CD8-positive, alpha-beta memory T cell (primary cell): ENCODE measurements at regions not wholly inside any gene's neighbourhood (a gene's known extent, or its start where the extent isn't known, plus 50 kb on each side); places are given as distances from the start of the nearest gene placed in this dataset.

Experiments used
- CTCF ChIA-PET: fragments of 350-600 bp; sonication (Branson Sonifier 250); formaldehyde crosslinking; loops from one replicate; lab custom pipeline; 2021; ENCODE audit warnings: antibody characterized with exemption; lab: Charles Lee
- POLR2A ChIA-PET: fragments of 350-600 bp; sonication (Branson Sonifier 250); formaldehyde crosslinking; loops from one replicate; lab custom pipeline; 2021; ENCODE audit warnings: antibody characterized with exemption; lab: Charles Lee
- DNase-seq, 5 donors: peaks; one replicate each; pipeline versions ENCODE4 v3.0.0 to v3.0.0-alpha.2; 2020 to 2022; ENCODE audit warnings: mixed read lengths in 1 of 5
- H3K27ac ChIP-seq: one replicate; pipeline ENCODE4 v1.7.0; 2013; ENCODE audit warnings: low read depth, mild to moderate bottlenecking, low read length, moderate library complexity
- H3K27me3 ChIP-seq: 2 replicates; pipeline ENCODE4 v1.7.0; 2013; ENCODE audit warnings: low read length, mild to moderate bottlenecking; ENCODE audit not compliant: insufficient read depth, poor library complexity, severe bottlenecking
- H3K36me3 ChIP-seq: 2 replicates; pipeline ENCODE4 v1.7.0; 2013; ENCODE audit warnings: mild to moderate bottlenecking, low read length, moderate library complexity; ENCODE audit not compliant: insufficient read depth
- H3K4me1 ChIP-seq: 2 replicates; pipeline ENCODE4 v1.7.0; 2013; ENCODE audit warnings: mild to moderate bottlenecking, low read length, moderate library complexity; ENCODE audit not compliant: insufficient read depth
- H3K4me3 ChIP-seq: 2 replicates; pipeline ENCODE4 v1.7.0; 2013; ENCODE audit warnings: mild to moderate bottlenecking, low read length
- H3K9me3 ChIP-seq: 2 replicates; pipeline ENCODE4 v1.7.0; 2013; ENCODE audit warnings: mild to moderate bottlenecking, low read length
- H3K27ac Mint-ChIP-seq, 8 donors: one replicate each; pipeline ENCODE4 v1.8.0; 2020 to 2021; ENCODE audit warnings: mixed read lengths in 8 of 8, mild to moderate bottlenecking in 6 of 8, inconsistent platforms in 3 of 8, moderate library complexity in 3 of 8
- H3K27me3 Mint-ChIP-seq, 2 donors: one replicate each; pipeline ENCODE4 v1.8.0; 2020 to 2021; ENCODE audit warnings: mixed read lengths in 2 of 2, mild to moderate bottlenecking in 1 of 2, moderate library complexity in 1 of 2
- H3K36me3 Mint-ChIP-seq, 3 donors: one replicate each; pipeline ENCODE4 v1.8.0; 2020 to 2021; ENCODE audit warnings: mixed read lengths in 3 of 3, inconsistent platforms in 1 of 3, mild to moderate bottlenecking in 1 of 3
- H3K4me1 Mint-ChIP-seq, 3 donors: one replicate each; pipeline ENCODE4 v1.8.0; 2020 to 2021; ENCODE audit warnings: mixed read lengths in 3 of 3, inconsistent platforms in 1 of 3, mild to moderate bottlenecking in 1 of 3
- H3K4me3 Mint-ChIP-seq, 7 donors: one replicate each; pipeline ENCODE4 v1.8.0; 2020 to 2021; ENCODE audit warnings: mixed read lengths in 7 of 7, mild to moderate bottlenecking in 6 of 7, moderate library complexity in 4 of 7, inconsistent platforms in 2 of 7
- H3K9me3 Mint-ChIP-seq, 5 donors: one replicate each; pipeline ENCODE4 v1.8.0; 2020 to 2022; ENCODE audit warnings: mixed read lengths in 5 of 5, mild to moderate bottlenecking in 3 of 5, moderate library complexity in 2 of 5, inconsistent platforms in 1 of 5

DNA sequence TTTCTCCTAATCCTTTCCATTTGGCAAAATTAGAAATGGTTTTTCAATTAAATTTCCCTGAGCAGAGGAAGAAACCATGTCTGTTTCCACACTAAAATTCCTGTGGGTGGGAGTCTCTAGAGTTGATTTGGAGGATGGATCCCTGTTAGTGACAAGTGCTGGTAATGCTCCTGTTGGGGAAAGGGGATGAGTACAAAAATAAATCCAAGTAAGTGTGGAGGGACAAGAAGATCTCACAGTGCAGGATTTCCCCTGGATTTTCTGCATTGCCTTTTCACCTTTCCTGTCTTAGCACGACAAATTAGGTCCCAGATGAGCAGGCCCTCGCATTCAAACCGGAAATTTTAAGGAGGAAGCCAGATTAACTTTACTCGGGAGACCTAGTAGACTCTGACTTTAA is 107.5 kb downstream of the DAD1 start:
- no peaks in the 10 kb centered on the region for H3K4me1 ChIP-seq
- H3K4me3 ChIP-seq, result no peak overlapping the region
- Mint-ChIP-seq H3K36me3 (peaks cover 0 to 5% (median 0%) of the 10 kb centered on the region in 3 donors), H3K4me1 (no peaks in the 10 kb centered on the region), H3K27me3 (no peaks in the 10 kb centered on the region), H3K27ac (peak overlapping the region in 3 of 8 donors; percentile 12 to 79 (median 60)), H3K9me3 (no peaks in the 10 kb centered on the region), H3K4me3 (peak overlapping the region; percentile 43 to 81 (median 70))
- ChIA-PET CTCF (no interaction called here), POLR2A (no interaction called here)
- DNase-seq, result no peak
- no peaks in the 10 kb centered on the region for H3K36me3 ChIP-seq
- no peak overlapping the region for H3K27ac ChIP-seq
- no peaks in the 10 kb centered on the region for H3K27me3 ChIP-seq
- H3K9me3 ChIP-seq, result no peaks in the 10 kb centered on the region

DNA sequence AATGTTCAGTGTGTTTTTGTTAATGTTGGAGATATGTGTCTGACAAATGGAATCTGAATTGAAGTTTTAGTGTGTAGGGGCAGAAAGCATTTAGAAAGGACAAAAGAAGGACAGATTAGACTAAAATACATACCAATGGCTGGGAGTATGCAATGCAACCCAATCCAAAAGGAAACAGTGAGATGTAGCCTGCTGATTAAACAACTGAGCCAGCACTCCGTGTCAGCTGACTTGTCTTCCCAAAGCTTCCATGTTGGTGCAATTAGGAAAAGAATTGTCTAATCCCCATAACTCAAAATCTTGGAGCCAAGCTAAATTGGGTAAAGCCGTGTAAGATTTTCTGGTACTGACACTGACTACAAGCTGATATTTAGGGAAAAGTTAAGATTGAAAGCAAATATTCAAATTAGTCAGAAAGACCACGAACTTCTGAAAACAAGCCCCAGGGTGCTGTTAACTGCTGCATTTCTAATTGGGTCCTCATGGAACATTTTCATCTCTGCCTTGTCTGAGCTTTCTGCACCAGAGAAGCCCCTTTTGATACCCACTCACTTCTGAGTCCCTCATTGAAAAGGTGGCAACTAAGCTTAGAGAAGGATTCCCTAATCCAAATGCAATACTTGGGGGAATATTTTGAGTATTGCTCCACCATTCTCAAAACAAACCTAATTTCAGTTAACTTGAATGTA is 109.1 kb downstream of the DAD1 start:
- Histone ChIP-seq H3K4me1 (no peaks in the 10 kb centered on the region), H3K36me3 (no peaks in the 10 kb centered on the region), H3K4me3 (no peak overlapping the region), H3K27ac (no peak overlapping the region), H3K9me3 (no peaks in the 10 kb centered on the region), H3K27me3 (no peaks in the 10 kb centered on the region)
- Mint-ChIP-seq H3K27ac (peak overlapping the region in 2 of 8 donors; percentile 50 to 51), H3K9me3 (no peaks in the 10 kb centered on the region), H3K27me3 (no peaks in the 10 kb centered on the region), H3K4me3 (peak overlapping the region; percentile 43 to 73 (median 62)), H3K4me1 (no peaks in the 10 kb centered on the region), H3K36me3 (peaks cover 0 to 4% (median 0%) of the 10 kb centered on the region in 3 donors)
- no peak for DNase-seq
- CTCF ChIA-PET, result no interaction called here
- POLR2A ChIA-PET, result interaction anchor here (1.0 kb wide), 1 partner anchor 82 kb away, joined by 3 read pairs; no protein-coding TSS in a partner anchor

DNA sequence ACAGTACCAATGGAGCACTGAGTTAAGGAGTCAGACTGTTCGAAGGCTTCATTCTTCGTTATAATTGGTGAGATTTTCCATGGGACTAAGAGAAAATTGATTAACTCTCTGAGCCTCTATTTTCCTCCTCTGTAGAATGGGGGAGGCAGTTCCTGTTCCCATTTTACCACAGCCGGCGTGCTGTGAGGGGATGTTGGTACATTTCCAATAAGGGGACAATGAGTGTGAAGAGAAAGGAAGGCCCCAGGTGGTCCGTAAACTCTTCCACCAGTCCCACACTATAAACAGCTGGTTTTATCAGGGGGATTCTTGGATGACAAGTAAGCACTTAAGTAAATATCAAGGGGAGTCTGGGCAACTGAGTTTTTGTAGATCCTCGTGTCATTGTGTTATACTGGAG is 109.9 kb downstream of the DAD1 start:
- peak overlapping the region in 3 of 8 donors; percentile 17 to 69 (median 29) for H3K27ac Mint-ChIP-seq
- H3K4me1 Mint-ChIP-seq, result no peaks in the 10 kb centered on the region
- peak overlapping the region in 6 of 7 donors; percentile 15 to 70 (median 48) for H3K4me3 Mint-ChIP-seq
- Histone ChIP-seq H3K27ac (no peak overlapping the region), H3K4me3 (no peak overlapping the region), H3K4me1 (no peaks in the 10 kb centered on the region), H3K36me3 (no peaks in the 10 kb centered on the region), H3K27me3 (no peaks in the 10 kb centered on the region), H3K9me3 (no peaks in the 10 kb centered on the region)
- no peaks in the 10 kb centered on the region for H3K27me3 Mint-ChIP-seq
- no peak for DNase-seq
- H3K9me3 Mint-ChIP-seq, result no peaks in the 10 kb centered on the region
- CTCF ChIA-PET, result no interaction called here
- POLR2A ChIA-PET, result no interaction called here
- peaks cover 0 to 4% (median 0%) of the 10 kb centered on the region in 3 donors for H3K36me3 Mint-ChIP-seq

DNA sequence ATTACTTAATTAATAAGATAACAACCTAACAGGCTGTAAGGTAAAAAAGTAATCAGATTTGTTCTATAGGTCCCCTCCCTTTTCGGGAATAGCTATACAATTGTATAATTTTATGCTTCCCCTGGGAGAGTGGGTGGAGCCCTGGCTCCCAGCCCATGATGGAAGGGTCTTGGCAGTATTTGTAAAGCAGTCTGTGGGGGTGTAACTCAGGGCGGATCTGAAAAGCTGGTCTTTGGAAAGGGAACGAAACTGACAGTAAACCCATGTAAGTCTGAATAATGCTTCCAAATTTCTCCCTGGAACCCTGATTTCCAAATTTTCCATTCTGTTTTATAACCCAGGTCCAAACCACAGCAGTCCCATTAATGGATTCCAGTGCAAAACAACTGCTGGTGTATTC is 110.4 kb downstream of the DAD1 start:
- Mint-ChIP-seq H3K27ac (no peak overlapping the region), H3K9me3 (no peaks in the 10 kb centered on the region), H3K36me3 (peaks cover 0 to under 1% (median 0%) of the 10 kb centered on the region in 3 donors), H3K27me3 (no peaks in the 10 kb centered on the region), H3K4me1 (no peaks in the 10 kb centered on the region), H3K4me3 (peak overlapping the region in 4 of 7 donors; percentile 28 to 70 (median 54))
- DNase-seq, result no peak
- no peak overlapping the region for H3K4me3 ChIP-seq
- H3K36me3 ChIP-seq, result no peaks in the 10 kb centered on the region
- H3K27ac ChIP-seq, result no peak overlapping the region
- CTCF ChIA-PET, result no interaction called here
- H3K4me1 ChIP-seq, result no peaks in the 10 kb centered on the region
- H3K27me3 ChIP-seq, result no peaks in the 10 kb centered on the region
- H3K9me3 ChIP-seq, result no peaks in the 10 kb centered on the region
- POLR2A ChIA-PET, result no interaction called here

DNA sequence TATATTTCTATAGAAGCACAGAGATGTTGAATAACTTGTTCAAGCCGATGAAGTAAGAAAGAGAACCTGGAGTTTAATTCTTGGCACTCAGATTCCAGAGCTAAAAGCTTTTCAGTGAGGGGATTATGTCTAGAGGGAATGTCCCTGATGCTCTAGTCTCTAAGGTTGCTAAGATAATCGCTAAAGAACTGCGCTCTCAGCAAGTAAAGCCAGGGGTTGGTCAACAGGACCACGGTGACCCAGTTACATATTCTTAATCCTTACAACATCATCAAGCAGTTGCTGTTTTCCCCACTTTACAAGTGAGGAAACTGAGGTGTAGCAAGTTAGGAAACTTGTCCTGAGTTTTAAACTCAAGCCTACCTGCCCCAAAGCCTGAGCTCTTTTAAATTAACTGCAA is 110.8 kb downstream of the DAD1 start:
- Mint-ChIP-seq H3K9me3 (no peaks in the 10 kb centered on the region), H3K4me1 (no peaks in the 10 kb centered on the region), H3K27ac (no peak overlapping the region), H3K4me3 (no peak overlapping the region), H3K36me3 (no peaks in the 10 kb centered on the region), H3K27me3 (no peaks in the 10 kb centered on the region)
- POLR2A ChIA-PET, result no interaction called here
- no peak overlapping the region for H3K27ac ChIP-seq
- no peak for DNase-seq
- H3K27me3 ChIP-seq, result no peaks in the 10 kb centered on the region
- CTCF ChIA-PET, result no interaction called here
- no peaks in the 10 kb centered on the region for H3K9me3 ChIP-seq
- no peak overlapping the region for H3K4me3 ChIP-seq
- no peaks in the 10 kb centered on the region for H3K4me1 ChIP-seq
- no peaks in the 10 kb centered on the region for H3K36me3 ChIP-seq

DNA sequence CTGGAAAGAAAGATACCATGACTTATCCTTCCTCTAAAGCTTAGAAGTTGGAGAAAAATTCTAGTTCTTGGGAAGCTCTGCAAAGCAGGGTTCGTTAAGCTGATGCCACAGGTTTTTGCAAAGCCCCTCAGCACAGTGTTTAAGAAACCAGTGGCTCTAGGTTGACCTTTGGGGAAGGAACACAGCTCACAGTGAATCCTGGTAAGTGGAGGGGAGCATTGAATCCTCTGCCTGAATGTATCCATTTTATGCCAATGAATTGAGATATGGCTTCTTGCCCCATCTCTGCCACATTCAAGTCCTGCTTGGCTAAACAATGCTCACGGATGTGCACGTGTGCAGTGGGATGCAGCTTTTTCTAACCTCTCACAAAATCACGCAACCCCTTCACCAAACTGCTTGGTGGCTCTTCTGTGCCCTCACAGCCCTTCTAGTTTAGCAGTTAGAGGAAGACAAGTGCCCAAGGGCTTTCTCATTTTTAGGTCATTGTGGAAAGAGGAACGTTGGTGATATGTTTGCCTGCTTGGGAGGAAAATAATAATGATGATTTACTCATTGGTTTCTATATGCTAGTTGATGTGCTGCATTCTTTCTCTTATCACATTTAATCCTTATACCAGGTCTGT is 111.3 kb downstream of the DAD1 start:
- peak overlapping the region in 6 of 7 donors; percentile 24 to 68 (median 39) for H3K4me3 Mint-ChIP-seq
- Histone ChIP-seq H3K4me3 (no peak overlapping the region), H3K27me3 (no peaks in the 10 kb centered on the region), H3K9me3 (no peaks in the 10 kb centered on the region), H3K4me1 (no peaks in the 10 kb centered on the region), H3K36me3 (no peaks in the 10 kb centered on the region), H3K27ac (no peak overlapping the region)
- H3K4me1 Mint-ChIP-seq, result no peaks in the 10 kb centered on the region
- no peak overlapping the region for H3K27ac Mint-ChIP-seq
- no peaks in the 10 kb centered on the region for H3K9me3 Mint-ChIP-seq
- H3K27me3 Mint-ChIP-seq, result no peaks in the 10 kb centered on the region
- POLR2A ChIA-PET, result no interaction called here
- no peak for DNase-seq
- CTCF ChIA-PET, result no interaction called here
- no peaks in the 10 kb centered on the region for H3K36me3 Mint-ChIP-seq

DNA sequence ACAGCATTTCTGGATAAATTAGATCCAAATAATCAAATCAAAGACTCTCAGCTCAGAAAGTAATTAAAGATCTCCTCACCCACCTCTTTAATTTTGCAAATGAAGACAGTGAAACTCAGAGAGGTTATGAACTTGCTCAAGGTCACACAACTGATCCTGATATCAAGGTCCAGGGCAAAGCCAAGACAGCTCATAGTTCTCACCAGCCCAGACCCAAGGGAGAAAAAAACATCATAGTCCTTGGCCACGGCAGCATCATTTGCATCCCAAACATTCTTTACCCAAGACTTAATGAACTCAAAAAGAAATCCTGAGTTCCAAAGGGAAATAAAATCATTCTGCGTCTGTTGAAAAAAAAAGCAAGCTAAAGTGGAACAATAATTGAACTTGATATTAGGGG is 112.1 kb downstream of the DAD1 start:
- Histone ChIP-seq H3K4me1 (no peaks in the 10 kb centered on the region), H3K27ac (no peak overlapping the region), H3K4me3 (no peak overlapping the region), H3K27me3 (no peaks in the 10 kb centered on the region), H3K36me3 (no peaks in the 10 kb centered on the region), H3K9me3 (no peaks in the 10 kb centered on the region)
- peak overlapping the region in 1 of 8 donors; percentile 64 for H3K27ac Mint-ChIP-seq
- no peaks in the 10 kb centered on the region for H3K27me3 Mint-ChIP-seq
- ChIA-PET CTCF (no interaction called here), POLR2A (no interaction called here)
- no peaks in the 10 kb centered on the region for H3K36me3 Mint-ChIP-seq
- no peaks in the 10 kb centered on the region for H3K9me3 Mint-ChIP-seq
- H3K4me3 Mint-ChIP-seq, result peak overlapping the region in 1 of 7 donors; percentile 13
- H3K4me1 Mint-ChIP-seq, result no peaks in the 10 kb centered on the region
- DNase-seq, result no peak

DNA sequence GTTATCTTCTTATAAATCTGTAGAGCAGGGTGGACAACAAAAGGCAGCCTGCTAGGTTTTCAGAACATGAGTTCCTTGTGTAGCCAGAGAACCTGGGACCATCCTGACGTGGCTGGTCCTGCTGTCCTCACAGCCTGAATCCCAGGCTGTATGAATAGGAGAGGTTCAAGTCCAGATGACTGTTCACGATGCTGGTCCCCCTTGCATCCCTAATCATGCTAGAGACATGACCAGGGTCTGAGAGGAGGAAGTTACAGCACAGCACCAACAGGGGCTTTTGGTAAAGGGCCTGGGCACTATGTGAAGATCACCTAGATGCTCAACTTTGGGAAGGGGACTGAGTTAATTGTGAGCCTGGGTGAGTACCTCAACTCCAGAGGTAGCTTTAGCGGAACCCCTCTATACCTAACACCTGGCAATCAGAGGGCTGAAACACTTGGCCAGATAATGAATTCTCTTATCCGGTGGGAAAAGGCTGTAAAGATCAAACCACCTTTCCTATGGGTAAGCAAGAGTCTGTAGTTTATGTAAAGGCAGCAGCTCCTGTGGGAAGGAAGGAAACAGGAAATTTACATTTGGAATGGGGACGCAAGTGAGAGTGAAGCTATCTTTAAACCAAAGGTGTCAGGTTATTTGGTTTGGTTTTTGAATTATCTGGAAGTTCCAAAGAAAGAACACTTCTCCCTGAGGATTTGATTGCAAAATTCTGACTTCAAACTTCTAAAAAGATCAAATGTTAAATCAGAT is 112.8 kb downstream of the DAD1 start:
- Mint-ChIP-seq H3K27ac (peak overlapping the region in 3 of 8 donors; percentile 17 to 60 (median 54)), H3K4me1 (no peaks in the 10 kb centered on the region), H3K36me3 (no peaks in the 10 kb centered on the region), H3K9me3 (no peaks in the 10 kb centered on the region), H3K4me3 (peak overlapping the region in 1 of 7 donors; percentile 28), H3K27me3 (no peaks in the 10 kb centered on the region)
- Histone ChIP-seq H3K4me1 (no peaks in the 10 kb centered on the region), H3K4me3 (no peak overlapping the region), H3K27ac (no peak overlapping the region), H3K36me3 (no peaks in the 10 kb centered on the region), H3K9me3 (no peaks in the 10 kb centered on the region), H3K27me3 (no peaks in the 10 kb centered on the region)
- no peak for DNase-seq
- ChIA-PET POLR2A (no interaction called here), CTCF (no interaction called here)
